Mesendoderm (in vitro differentiated cells): ENCODE measurements at regions not wholly inside any gene's neighbourhood (a gene's known extent, or its start where the extent isn't known, plus 50 kb on each side); places are given as distances from the start of the nearest gene placed in this dataset.
"Not testable (repeated sequence)": the region's sequence is repeated elsewhere in the genome, so short reads cannot be mapped to it uniquely, and the experiment has no call there.

Experiments used
- DNase-seq: peaks from one replicate; pipeline ENCODE4 v3.0.0; 2013
- H2AK5ac ChIP-seq: 2 replicates; pipeline ENCODE4 v1.6.1; 2013; ENCODE audit warnings: low read length, inconsistent platforms
- H2BK120ac ChIP-seq: 2 replicates; pipeline ENCODE4 v1.6.1; 2013; ENCODE audit warnings: low read depth, mild to moderate bottlenecking, low read length, moderate library complexity, mixed read lengths
- H2BK15ac ChIP-seq: replicated peaks from 2 replicates; pipeline ENCODE4 v1.6.1; 2013; ENCODE audit warnings: low read depth, mild to moderate bottlenecking, moderate library complexity
- H2BK5ac ChIP-seq: 2 replicates; pipeline ENCODE4 v1.6.1; 2013; ENCODE audit warnings: low read length, inconsistent platforms
- H3K18ac ChIP-seq: 2 replicates; pipeline ENCODE4 v1.6.1; 2013; ENCODE audit warnings: mild to moderate bottlenecking, low read length, mixed read lengths
- H3K23ac ChIP-seq: one replicate; pipeline ENCODE4 v1.6.1; 2013; ENCODE audit warnings: low read length
- H3K27ac ChIP-seq: 2 replicates; pipeline ENCODE4 v1.5.1; 2013; ENCODE audit warnings: low read depth, mild to moderate bottlenecking, inconsistent platforms, low read length, moderate library complexity
- H3K27me3 ChIP-seq: 2 replicates; pipeline ENCODE4 v1.6.1; 2013; ENCODE audit warnings: low read length, control low read depth, mild to moderate bottlenecking, inconsistent platforms; ENCODE audit not compliant: insufficient read depth, poor library complexity
- H3K36me3 ChIP-seq: 2 replicates; pipeline ENCODE4 v1.6.1; 2013; ENCODE audit warnings: low read length, inconsistent platforms; ENCODE audit not compliant: control insufficient read depth, insufficient read depth
- H3K4ac ChIP-seq: one replicate; pipeline ENCODE4 v1.6.1; 2013; ENCODE audit warnings: low read depth, mild to moderate bottlenecking, low read length, moderate library complexity
- H3K4me1 ChIP-seq: 2 replicates; pipeline ENCODE4 v1.6.1; 2013; ENCODE audit warnings: low read depth, low read length, inconsistent platforms; ENCODE audit not compliant: control insufficient read depth
- H3K4me2 ChIP-seq: 2 replicates; pipeline ENCODE4 v1.6.1; 2013; ENCODE audit warnings: low read length
- H3K4me3 ChIP-seq: 2 replicates; pipeline ENCODE4 v1.5.1; 2013; ENCODE audit warnings: mild to moderate bottlenecking, low read length
- H3K56ac ChIP-seq: one replicate; pipeline ENCODE4 v1.6.1; 2013; ENCODE audit warnings: low read length
- H3K79me1 ChIP-seq: 2 replicates; pipeline ENCODE4 v1.6.1; 2013; ENCODE audit warnings: low read length, inconsistent platforms
- H3K79me2 ChIP-seq: 2 replicates; pipeline ENCODE4 v1.6.1; 2013; ENCODE audit warnings: mild to moderate bottlenecking, low read length; ENCODE audit not compliant: control insufficient read depth, insufficient read depth
- H3K9ac ChIP-seq: 2 replicates; pipeline ENCODE4 v1.6.1; 2013; ENCODE audit warnings: low read length, inconsistent platforms
- H4K5ac ChIP-seq: one replicate; pipeline ENCODE4 v1.6.1; 2013; ENCODE audit warnings: low read length
- H4K8ac ChIP-seq: one replicate; pipeline ENCODE4 v1.6.1; 2013; ENCODE audit warnings: low read depth, mild to moderate bottlenecking, control low read depth, low read length, moderate library complexity
- WGBS: extraction: QIAGEN DNeasy Blood & Tissue Kit; methylation state at CpG from one replicate; pipeline ENCODE4 v1.1.7; 2013; ENCODE audit warnings: low lambda C conversion rate, missing lambda C conversion rate; ENCODE audit not compliant: insufficient coverage; ENCODE audit errors: extremely low coverage; 5-methylcytosine and 5-hydroxymethylcytosine counted together

DNA sequence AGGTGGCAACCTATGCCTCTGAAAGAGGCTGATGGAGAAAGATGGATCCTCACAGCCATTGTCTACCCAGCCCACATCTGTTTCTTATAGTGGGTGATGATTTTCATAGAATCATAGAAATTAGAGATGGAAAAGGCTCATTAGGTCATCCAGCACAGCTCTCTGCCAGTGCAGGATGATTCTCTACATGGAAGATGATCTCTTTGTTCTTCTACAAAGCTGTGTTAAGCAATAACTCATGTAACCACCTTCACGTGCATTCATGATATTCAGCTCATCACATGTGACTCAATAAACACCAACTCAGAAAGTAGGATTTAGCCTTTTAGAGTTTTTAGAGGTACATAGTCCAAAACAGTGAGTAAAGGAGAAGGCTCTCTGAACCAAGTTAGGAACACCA is 539.4 kb upstream of the ID2 start:
- Histone ChIP-seq H2BK5ac (no peak overlapping the region), H3K23ac (no peak overlapping the region), H3K4ac (no peak overlapping the region), H2AK5ac (no peak overlapping the region), H3K27me3 (no peaks in the 10 kb centered on the region), H2BK15ac (no peak overlapping the region), H3K9ac (no peak overlapping the region), H3K4me2 (no peak overlapping the region), H3K18ac (no peak overlapping the region), H4K8ac (no peak overlapping the region), H3K4me1 (no peaks in the 10 kb centered on the region), H2BK120ac (no peak overlapping the region), H3K27ac (no peak overlapping the region), H3K36me3 (no peaks in the 10 kb centered on the region), H3K79me1 (no peaks in the 10 kb centered on the region), H4K5ac (no peak overlapping the region), H3K56ac (no peak overlapping the region), H3K4me3 (no peak overlapping the region), H3K79me2 (no peaks in the 10 kb centered on the region)
- DNase-seq: no peak
- WGBS: no CpG with 5 or more reads among the region's 1 CpG

DNA sequence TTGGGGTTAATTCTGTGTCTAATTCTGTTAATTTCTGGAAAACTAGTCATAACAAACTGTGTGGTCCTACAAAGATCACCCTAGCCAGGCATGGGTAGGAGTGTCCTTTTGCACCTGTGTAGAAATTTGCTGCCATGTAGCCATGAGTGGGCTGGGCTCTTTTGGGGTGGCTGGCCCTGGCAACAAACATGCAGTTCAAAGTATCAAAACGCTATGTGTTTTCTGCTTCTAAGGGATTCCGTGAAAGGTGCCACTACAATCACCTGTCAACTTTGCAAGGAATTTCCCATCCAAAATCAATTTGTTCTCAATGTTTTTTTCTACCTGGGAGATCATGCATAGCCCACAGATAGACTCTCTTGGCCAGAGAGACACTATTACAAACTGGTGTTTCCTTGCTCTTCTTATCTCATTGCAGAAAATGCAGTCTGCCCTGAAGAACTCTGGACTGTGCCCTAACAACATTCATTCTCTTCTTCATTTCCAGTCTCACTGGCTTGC is 537.7 kb upstream of the ID2 start:
- WGBS: no CpG with 5 or more reads among the region's 2 CpGs
- H2BK15ac ChIP-seq: no peak overlapping the region
- no peaks in the 10 kb centered on the region for H3K4me1 ChIP-seq
- H3K79me2 ChIP-seq: no peaks in the 10 kb centered on the region
- H3K4me3 ChIP-seq: no peak overlapping the region
- no peak overlapping the region for H3K27ac ChIP-seq
- H3K18ac ChIP-seq: no peak overlapping the region
- H4K5ac ChIP-seq: no peak overlapping the region
- H3K79me1 ChIP-seq: no peaks in the 10 kb centered on the region
- no peaks in the 10 kb centered on the region for H3K27me3 ChIP-seq
- no peak overlapping the region for H3K4ac ChIP-seq
- H3K4me2 ChIP-seq: no peak overlapping the region
- no peak overlapping the region for H2AK5ac ChIP-seq
- no peaks in the 10 kb centered on the region for H3K36me3 ChIP-seq
- H3K9ac ChIP-seq: no peak overlapping the region
- DNase-seq: no peak
- H2BK5ac ChIP-seq: no peak overlapping the region
- H4K8ac ChIP-seq: no peak overlapping the region
- no peak overlapping the region for H3K23ac ChIP-seq
- H3K56ac ChIP-seq: no peak overlapping the region
- H2BK120ac ChIP-seq: no peak overlapping the region

DNA sequence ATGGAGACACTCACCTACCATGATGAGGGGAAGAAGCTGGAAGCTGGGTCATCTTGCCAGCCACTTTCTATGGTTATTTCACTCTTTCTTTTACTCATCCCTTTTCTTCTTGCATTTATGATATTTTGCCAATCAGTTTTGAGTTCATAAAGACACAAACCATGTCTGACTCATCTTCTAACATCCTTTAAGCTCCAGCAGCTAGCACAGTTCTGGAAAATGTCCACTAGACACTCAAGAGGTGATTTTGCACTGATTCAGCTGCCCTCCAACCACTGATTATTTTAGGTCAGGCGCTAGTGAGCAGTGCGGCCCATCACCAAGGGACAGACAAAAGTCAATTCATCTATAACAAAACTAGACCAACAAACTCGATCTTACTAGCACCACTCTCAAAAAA is 537.1 kb upstream of the ID2 start:
- H3K79me2 ChIP-seq: no peaks in the 10 kb centered on the region
- no peaks in the 10 kb centered on the region for H3K27me3 ChIP-seq
- H3K4me2 ChIP-seq: no peak overlapping the region
- H4K5ac ChIP-seq: no peak overlapping the region
- no peak overlapping the region for H3K27ac ChIP-seq
- H2BK5ac ChIP-seq: no peak overlapping the region
- WGBS: no CpG with 5 or more reads among the region's 3 CpGs
- DNase-seq: no peak
- no peaks in the 10 kb centered on the region for H3K36me3 ChIP-seq
- no peak overlapping the region for H3K4ac ChIP-seq
- H3K56ac ChIP-seq: no peak overlapping the region
- no peak overlapping the region for H3K18ac ChIP-seq
- H4K8ac ChIP-seq: no peak overlapping the region
- no peak overlapping the region for H3K4me3 ChIP-seq
- H2BK120ac ChIP-seq: no peak overlapping the region
- no peaks in the 10 kb centered on the region for H3K79me1 ChIP-seq
- H3K23ac ChIP-seq: no peak overlapping the region
- H2AK5ac ChIP-seq: no peak overlapping the region
- H2BK15ac ChIP-seq: no peak overlapping the region
- H3K4me1 ChIP-seq: no peaks in the 10 kb centered on the region
- H3K9ac ChIP-seq: no peak overlapping the region

DNA sequence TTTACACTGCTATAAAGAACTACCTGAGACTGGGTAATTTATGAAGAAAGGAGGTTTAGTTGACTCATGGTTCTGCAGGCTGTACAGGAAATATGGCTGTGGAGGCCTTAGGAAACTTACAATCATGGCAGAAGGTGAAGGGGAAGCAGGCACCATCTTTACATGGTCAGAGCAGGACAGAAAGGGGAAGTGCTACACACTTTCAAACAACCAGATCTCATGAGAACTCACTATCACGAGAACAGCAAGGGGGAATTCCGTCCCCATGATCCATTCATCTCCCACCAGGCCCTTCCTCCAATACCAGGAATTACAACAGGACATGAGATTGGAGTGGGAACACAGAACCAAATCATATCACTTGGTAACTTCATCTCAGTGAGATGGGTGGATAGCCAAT is 536.5 kb upstream of the ID2 start:
- not testable (repeated sequence) for H3K23ac ChIP-seq, H3K56ac ChIP-seq, H3K36me3 ChIP-seq, H3K4me2 ChIP-seq, H3K27me3 ChIP-seq, H3K4me3 ChIP-seq, H3K79me2 ChIP-seq, H2BK5ac ChIP-seq, H3K27ac ChIP-seq, H3K18ac ChIP-seq, H4K5ac ChIP-seq, H2BK15ac ChIP-seq, H3K9ac ChIP-seq, H3K4ac ChIP-seq, H3K79me1 ChIP-seq, DNase-seq, H2AK5ac ChIP-seq, H3K4me1 ChIP-seq, H2BK120ac ChIP-seq, H4K8ac ChIP-seq
- WGBS: no CpG with 5 or more reads among the region's 2 CpGs

DNA sequence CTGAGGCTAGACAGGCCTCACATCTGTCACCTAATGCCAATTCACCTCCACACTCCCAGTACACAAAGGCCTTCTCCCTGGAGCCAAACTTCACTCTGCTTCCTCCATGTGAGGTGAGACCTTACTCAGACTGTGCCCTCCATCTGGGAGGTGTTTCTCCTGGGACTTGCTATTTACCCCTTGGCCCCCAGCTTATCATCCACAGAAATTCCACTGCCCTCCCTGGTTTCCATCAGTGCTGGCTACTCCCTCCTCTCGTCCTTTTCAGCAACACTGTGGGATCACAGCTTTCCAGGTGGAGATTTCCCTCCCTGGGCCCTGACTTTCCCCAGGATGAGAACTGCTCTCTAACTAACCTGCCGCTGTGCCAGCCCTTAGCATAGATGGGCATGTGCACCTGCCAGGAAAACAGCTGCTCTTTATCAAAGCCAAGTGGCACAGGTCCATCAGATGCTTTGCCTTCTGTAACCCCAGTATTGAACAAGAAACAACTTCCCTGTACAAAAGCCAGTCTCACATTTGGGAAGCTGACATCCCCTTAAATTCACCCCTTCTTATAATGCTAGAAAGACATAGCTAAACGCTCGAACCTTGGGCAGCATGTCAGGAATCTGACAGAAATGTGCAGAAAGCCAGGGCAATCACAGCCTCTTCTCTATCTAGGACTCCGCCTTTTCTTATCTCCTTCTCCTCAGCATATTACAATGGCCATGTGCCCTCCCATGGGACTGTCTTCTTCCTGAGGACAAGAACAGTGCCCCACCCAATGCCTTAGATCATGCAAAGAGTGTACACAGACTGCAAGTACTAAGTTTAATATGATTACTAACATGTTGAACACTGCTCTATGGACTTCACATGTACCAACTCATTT is 535.5 kb upstream of the ID2 start:
- Histone ChIP-seq H3K56ac (no peak overlapping the region), H3K4me1 (peaks cover 2% of the 10 kb centered on the region), H3K4me2 (no peak overlapping the region), H2BK15ac (no peak overlapping the region), H3K18ac (no peak overlapping the region), H2BK5ac (no peak overlapping the region), H3K79me2 (no peaks in the 10 kb centered on the region), H4K8ac (no peak overlapping the region), H2AK5ac (no peak overlapping the region), H3K4me3 (no peak overlapping the region), H3K9ac (no peak overlapping the region), H3K36me3 (no peaks in the 10 kb centered on the region), H4K5ac (no peak overlapping the region), H3K23ac (no peak overlapping the region), H3K27me3 (no peaks in the 10 kb centered on the region), H3K79me1 (no peaks in the 10 kb centered on the region), H3K4ac (no peak overlapping the region), H2BK120ac (no peak overlapping the region), H3K27ac (no peak overlapping the region)
- WGBS: no CpG with 5 or more reads among the region's 5 CpGs
- DNase-seq: peak; percentile 18
